Body of pancreas (tissue), 4 donors: ENCODE measurements at regions not wholly inside any gene's neighbourhood (a gene's known extent, or its start where the extent isn't known, plus 50 kb on each side); places are given as distances from the start of the nearest gene placed in this dataset.

Experiments
- POLR2A ChIP-seq, 3 donors: fragments of 450-650 bp; IDR thresholded peaks; one replicate each; pipeline ENCODE4 v1.6.1; 2016; ENCODE audit warnings: antibody characterized with exemption in 3 of 3, mild to moderate bottlenecking in 2 of 3
- TF ChIP-seq, protein P1 (sequence below), 7 experiments: fragments of 450-650 bp in 4 of 7; fragments of 200-600 bp in 3 of 7; sonication (generic) in 3 of 7; IDR thresholded peaks; one replicate each; pipeline ENCODE4 v1.5.1; 2016 to 2019; ENCODE audit warnings: antibody characterized with exemption in 7 of 7

DNA sequence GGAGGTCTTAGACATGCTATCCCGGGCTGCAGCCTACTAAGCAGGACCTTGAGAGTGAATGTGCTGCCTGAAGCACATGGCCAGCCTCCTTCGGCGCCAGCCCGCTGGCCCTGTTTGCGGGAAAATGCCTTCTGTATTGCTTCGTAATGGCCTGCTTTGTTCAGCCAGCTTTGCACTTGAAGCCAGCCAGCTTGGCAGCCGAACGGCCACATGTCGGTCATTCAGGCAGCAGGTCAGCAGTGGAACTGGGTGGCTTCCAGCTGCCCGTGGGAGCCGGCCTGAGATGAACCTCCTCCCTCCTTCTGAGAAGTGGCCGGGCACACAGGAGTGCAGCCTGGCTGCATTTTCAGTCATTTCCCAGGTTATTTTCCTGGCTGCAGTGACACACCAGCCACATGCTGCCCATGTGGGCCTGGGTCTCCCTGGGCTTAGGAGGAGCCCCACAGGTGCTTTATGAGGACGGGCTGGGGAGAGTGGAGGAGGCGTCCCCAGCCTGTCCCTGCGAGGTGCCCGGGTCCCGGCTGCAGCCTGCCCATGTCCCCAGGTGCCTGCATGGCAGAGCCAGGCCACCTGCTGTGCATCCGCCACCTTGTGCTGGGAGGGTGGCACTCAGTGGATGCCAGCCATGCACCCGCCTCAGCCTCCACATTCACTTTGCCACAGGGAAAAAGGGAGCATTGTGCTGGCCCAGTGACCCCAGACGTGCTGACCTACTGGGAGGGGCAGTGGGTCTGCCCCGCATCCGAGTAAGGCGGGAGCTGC is 103.5 kb downstream of the SIK1 start:
- TF ChIP-seq, protein P1, sequence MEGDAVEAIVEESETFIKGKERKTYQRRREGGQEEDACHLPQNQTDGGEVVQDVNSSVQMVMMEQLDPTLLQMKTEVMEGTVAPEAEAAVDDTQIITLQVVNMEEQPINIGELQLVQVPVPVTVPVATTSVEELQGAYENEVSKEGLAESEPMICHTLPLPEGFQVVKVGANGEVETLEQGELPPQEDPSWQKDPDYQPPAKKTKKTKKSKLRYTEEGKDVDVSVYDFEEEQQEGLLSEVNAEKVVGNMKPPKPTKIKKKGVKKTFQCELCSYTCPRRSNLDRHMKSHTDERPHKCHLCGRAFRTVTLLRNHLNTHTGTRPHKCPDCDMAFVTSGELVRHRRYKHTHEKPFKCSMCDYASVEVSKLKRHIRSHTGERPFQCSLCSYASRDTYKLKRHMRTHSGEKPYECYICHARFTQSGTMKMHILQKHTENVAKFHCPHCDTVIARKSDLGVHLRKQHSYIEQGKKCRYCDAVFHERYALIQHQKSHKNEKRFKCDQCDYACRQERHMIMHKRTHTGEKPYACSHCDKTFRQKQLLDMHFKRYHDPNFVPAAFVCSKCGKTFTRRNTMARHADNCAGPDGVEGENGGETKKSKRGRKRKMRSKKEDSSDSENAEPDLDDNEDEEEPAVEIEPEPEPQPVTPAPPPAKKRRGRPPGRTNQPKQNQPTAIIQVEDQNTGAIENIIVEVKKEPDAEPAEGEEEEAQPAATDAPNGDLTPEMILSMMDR (IDR thresholded peaks at IDR 0.05): no peak
- no peak for TF ChIP-seq POLR2A (IDR thresholded peaks at IDR 0.05)
